OCI-M2 (cell line): ENCODE measurements at regions not wholly inside any gene's neighbourhood (a gene's known extent, or its start where the extent isn't known, plus 50 kb on each side); places are given as distances from the start of the nearest gene placed in this dataset.
A peak's percentile ranks its signal among the peaks of the same experiment; 100 is the strongest.
"Not testable (repeated sequence)": the region's sequence is repeated elsewhere in the genome, so short reads cannot be mapped to it uniquely, and the experiment has no call there.

Experiments used
- DNase-seq: peaks from one replicate; lab custom pipeline; 2025; ENCODE audit not compliant: unreplicated experiment; lab: John Stamatoyannopoulos, UW

- no peak for DNase-seq
Observed at GRCh38 chr11:38176686-38177322, 1578.8 kb upstream of the RAG2 start.

GRCh38 chr11:38173676-38174075, 1575.6 kb upstream of the RAG2 start:
- DNase-seq, result no peak

GRCh38 chr11:38169286-38169685, 1571.2 kb upstream of the RAG2 start:
- DNase-seq, result no peak

GRCh38 chr11:38163526-38163925, 1565.5 kb upstream of the RAG2 start:
- DNase-seq, result no peak

- no peak for DNase-seq
Observed at GRCh38 chr11:38160433-38160832, 1562.4 kb upstream of the RAG2 start.

- DNase-seq, result no peak
Observed at GRCh38 chr11:38159038-38159437, 1561.0 kb upstream of the RAG2 start.

- peak; percentile 57 for DNase-seq
Observed at GRCh38 chr11:38156495-38157146, 1558.6 kb upstream of the RAG2 start.

GRCh38 chr11:38155856-38156255, 1557.8 kb upstream of the RAG2 start:
- DNase-seq, result no peak

GRCh38 chr11:38153985-38154384, 1555.9 kb upstream of the RAG2 start:
- DNase-seq, result no peak

- no peak for DNase-seq
Observed at GRCh38 chr11:38143852-38144251, 1545.8 kb upstream of the RAG2 start.

GRCh38 chr11:38138972-38139371, 1540.9 kb upstream of the RAG2 start:
- no peak for DNase-seq

GRCh38 chr11:38136887-38137286, 1538.9 kb upstream of the RAG2 start:
- DNase-seq, result no peak

- no peak for DNase-seq
Observed at GRCh38 chr11:38131535-38131934, 1533.5 kb upstream of the RAG2 start.

- DNase-seq, result no peak
Observed at GRCh38 chr11:38130976-38131375, 1532.9 kb upstream of the RAG2 start.

- no peak for DNase-seq
Observed at GRCh38 chr11:38130514-38130913, 1532.5 kb upstream of the RAG2 start.

- no peak for DNase-seq
Observed at GRCh38 chr11:38123673-38124072, 1525.6 kb upstream of the RAG2 start.

- DNase-seq, result not testable (repeated sequence)
Observed at GRCh38 chr11:38116616-38117015, 1518.6 kb upstream of the RAG2 start.

GRCh38 chr11:38115381-38115780, 1517.3 kb upstream of the RAG2 start:
- DNase-seq, result not testable (repeated sequence)

GRCh38 chr11:38100836-38101462, 1502.9 kb upstream of the RAG2 start:
- DNase-seq, result no peak

GRCh38 chr11:38095268-38095667, 1497.2 kb upstream of the RAG2 start:
- no peak for DNase-seq

GRCh38 chr11:38089726-38090125, 1491.7 kb upstream of the RAG2 start:
- no peak for DNase-seq

- DNase-seq, result no peak
Observed at GRCh38 chr11:38060920-38061319, 1462.9 kb upstream of the RAG2 start.
